H9 (cell line): ENCODE measurements at regions not wholly inside any gene's neighbourhood (a gene's known extent, or its start where the extent isn't known, plus 50 kb on each side); places are given as distances from the start of the nearest gene placed in this dataset.

ENCODE experiments used
- DNase-seq: peaks from one replicate; pipeline ENCODE4 v3.0.0-alpha.2; 2017
- H2AFZ ChIP-seq: one replicate; pipeline ENCODE4 v1.6.1; 2013; ENCODE audit warnings: mild to moderate bottlenecking, low read length, control low read depth, moderate library complexity
- H2AK5ac ChIP-seq: 2 replicates; pipeline ENCODE4 v1.6.1; 2013; ENCODE audit warnings: low read length, control low read depth, mixed read lengths; ENCODE audit not compliant: insufficient read length
- H2BK120ac ChIP-seq: one replicate; pipeline ENCODE4 v1.6.1; 2013; ENCODE audit warnings: low read depth, mild to moderate bottlenecking, low read length, control low read depth, inconsistent platforms; ENCODE audit not compliant: poor library complexity, severe bottlenecking
- H2BK12ac ChIP-seq: 2 replicates; pipeline ENCODE4 v1.6.1; 2013; ENCODE audit warnings: low read length, control low read depth, mixed read lengths, low read depth; ENCODE audit not compliant: insufficient read length
- H2BK15ac ChIP-seq: 2 replicates; pipeline ENCODE4 v1.6.1; 2013; ENCODE audit warnings: low read depth, low read length, control low read depth
- H2BK20ac ChIP-seq: one replicate; pipeline ENCODE4 v1.6.1; 2013; ENCODE audit warnings: low read depth, mild to moderate bottlenecking, low read length, control low read depth, inconsistent platforms; ENCODE audit not compliant: poor library complexity, severe bottlenecking
- H2BK5ac ChIP-seq: 2 replicates; pipeline ENCODE4 v1.6.1; 2013; ENCODE audit warnings: low read length, control low read depth, mixed read lengths; ENCODE audit not compliant: insufficient read length
- H3K14ac ChIP-seq: 2 replicates; pipeline ENCODE4 v1.6.1; 2013; ENCODE audit warnings: low read length, control low read depth; ENCODE audit not compliant: insufficient read depth
- H3K18ac ChIP-seq: 2 replicates; pipeline ENCODE4 v1.6.1; 2013; ENCODE audit warnings: low read depth, mild to moderate bottlenecking, mixed read lengths, low read length, control low read depth; ENCODE audit not compliant: insufficient read length
- H3K23ac ChIP-seq: 2 replicates; pipeline ENCODE4 v1.6.1; 2013; ENCODE audit warnings: low read length, control low read depth, mixed read lengths, low read depth; ENCODE audit not compliant: insufficient read length
- H3K23me2 ChIP-seq: 2 replicates; pipeline ENCODE4 v1.6.1; 2013; ENCODE audit warnings: low read depth, mild to moderate bottlenecking, mixed read lengths, low read length, control low read depth; ENCODE audit not compliant: insufficient read length, poor library complexity, severe bottlenecking
- H3K27ac ChIP-seq: 2 replicates; pipeline ENCODE4 v1.5.1; 2013; ENCODE audit warnings: low read length, control low read depth, mixed read lengths, low read depth; ENCODE audit not compliant: insufficient read length
- H3K27me3 ChIP-seq: 2 replicates; pipeline ENCODE4 v1.6.1; 2013; ENCODE audit warnings: low read length, control low read depth, inconsistent platforms; ENCODE audit not compliant: insufficient read depth
- H3K4ac ChIP-seq: 2 replicates; pipeline ENCODE4 v1.6.1; 2013; ENCODE audit warnings: low read depth, mild to moderate bottlenecking, control low read depth, inconsistent platforms, low read length, moderate library complexity
- H3K4me1 ChIP-seq: 2 replicates; pipeline ENCODE4 v1.6.1; 2013; ENCODE audit warnings: low read length, control low read depth, inconsistent platforms; ENCODE audit not compliant: insufficient read depth
- H3K4me2 ChIP-seq: 2 replicates; pipeline ENCODE4 v1.6.1; 2013; ENCODE audit warnings: low read length, control low read depth, mixed read lengths; ENCODE audit not compliant: insufficient read length, insufficient read depth
- H3K56ac ChIP-seq: 2 replicates; pipeline ENCODE4 v1.6.1; 2013; ENCODE audit warnings: low read depth, mild to moderate bottlenecking, mixed read lengths, low read length, control low read depth; ENCODE audit not compliant: insufficient read length
- H3K79me1 ChIP-seq: 2 replicates; pipeline ENCODE4 v1.6.1; 2013; ENCODE audit warnings: low read depth, mild to moderate bottlenecking, moderate library complexity, low read length, control low read depth, inconsistent platforms; ENCODE audit not compliant: insufficient read depth, poor library complexity, severe bottlenecking
- H3K79me2 ChIP-seq: 2 replicates; pipeline ENCODE4 v1.6.1; 2013; ENCODE audit warnings: low read length, control low read depth, inconsistent platforms; ENCODE audit not compliant: insufficient read depth
- H3K9ac ChIP-seq: 2 replicates; pipeline ENCODE4 v1.6.1; 2013; ENCODE audit warnings: low read length, control low read depth, mixed read lengths; ENCODE audit not compliant: insufficient read length; ENCODE audit errors: extremely low read depth
- H3K9me3 ChIP-seq: one replicate; pipeline ENCODE4 v1.6.1; 2013; ENCODE audit warnings: low read depth, low read length, inconsistent platforms; ENCODE audit not compliant: control insufficient read depth
- H3T11ph ChIP-seq: one replicate; pipeline ENCODE4 v1.6.1; 2013; ENCODE audit warnings: mild to moderate bottlenecking, low read length, control low read depth, inconsistent platforms
- H4K20me1 ChIP-seq: one replicate; pipeline ENCODE4 v1.6.1; 2013; ENCODE audit not compliant: control insufficient read depth, insufficient read length, insufficient read depth
- H4K5ac ChIP-seq: 2 replicates; pipeline ENCODE4 v1.6.1; 2013; ENCODE audit warnings: low read depth, mild to moderate bottlenecking, mixed read lengths, low read length, control low read depth; ENCODE audit not compliant: insufficient read length
- H4K8ac ChIP-seq: replicated peaks from 2 replicates; pipeline ENCODE4 v1.6.1; 2013; ENCODE audit warnings: low read length, control low read depth, mixed read lengths, low read depth; ENCODE audit not compliant: insufficient read length
- H4K91ac ChIP-seq: 2 replicates; pipeline ENCODE4 v1.6.1; 2013; ENCODE audit warnings: low read depth, mild to moderate bottlenecking, moderate library complexity, mixed read lengths, low read length, control low read depth; ENCODE audit not compliant: insufficient read length
- H3K27ac Mint-ChIP-seq, 3 experiments: 2 replicates in 2 of 3; 3 replicates in 1 of 3; pipeline ENCODE4 v1.8.0; 2020 to 2021; ENCODE audit warnings: mixed read lengths in 3 of 3, mild to moderate bottlenecking in 1 of 3, moderate library complexity in 1 of 3
- H3K27me3 Mint-ChIP-seq: 2 replicates; pipeline ENCODE4 v1.8.0; 2021; ENCODE audit warnings: low read depth, mild to moderate bottlenecking, moderate library complexity, mixed read lengths
- H3K36me3 Mint-ChIP-seq, 3 experiments: 2 replicates in 2 of 3; 3 replicates in 1 of 3; pipeline ENCODE4 v1.8.0; 2020 to 2021; ENCODE audit warnings: low read depth in 3 of 3, mixed read lengths in 3 of 3; ENCODE audit not compliant: insufficient read depth in 1 of 3
- H3K4me1 Mint-ChIP-seq, 2 experiments: 2 replicates each; pipeline ENCODE4 v1.8.0; 2020; ENCODE audit warnings: mixed read lengths in 2 of 2
- H3K4me3 Mint-ChIP-seq, 2 experiments: 2 replicates in 1 of 2; 3 replicates in 1 of 2; pipeline ENCODE4 v1.8.0; 2020 to 2021; ENCODE audit warnings: mild to moderate bottlenecking in 2 of 2, mixed read lengths in 2 of 2, moderate library complexity in 1 of 2
- H3K9me3 Mint-ChIP-seq, 2 experiments: 2 replicates in 1 of 2; 3 replicates in 1 of 2; pipeline ENCODE4 v1.8.0; 2020; ENCODE audit warnings: mild to moderate bottlenecking in 2 of 2, mixed read lengths in 2 of 2, moderate library complexity in 1 of 2
- CTCF ChIP-seq: fragments of 200-600 bp; sonication (generic); conservative IDR thresholded peaks from 3 replicates; pipeline ENCODE4 v1.8.0; 2021; ENCODE audit warnings: antibody characterized with exemption, mild to moderate bottlenecking
- WGBS: extraction: QIAGEN DNeasy Blood & Tissue Kit; methylation state at CpG from one replicate; pipeline ENCODE4 v1.1.7; 2013; ENCODE audit warnings: missing lambda C conversion rate, low lambda C conversion rate, mixed read lengths; ENCODE audit not compliant: insufficient read length; ENCODE audit errors: extremely low coverage; 5-methylcytosine and 5-hydroxymethylcytosine counted together

GRCh38 chr11:11046781-11047180 is 188.9 kb upstream of the ZBED5 start:
- Histone ChIP-seq H3K4ac (no peak overlapping the region), H2AFZ (no peak overlapping the region), H2BK5ac (no peak overlapping the region), H4K20me1 (no peaks in the 10 kb centered on the region), H2BK12ac (no peak overlapping the region), H3K9ac (no peak overlapping the region), H3K79me1 (no peaks in the 10 kb centered on the region), H4K8ac (no peak overlapping the region), H2AK5ac (no peak overlapping the region), H3T11ph (no peak overlapping the region), H3K4me1 (no peaks in the 10 kb centered on the region), H3K23ac (no peak overlapping the region), H4K5ac (no peak overlapping the region), H3K14ac (no peak overlapping the region), H3K4me2 (no peak overlapping the region), H3K23me2 (no peaks in the 10 kb centered on the region), H3K27ac (no peak overlapping the region), H3K27me3 (no peaks in the 10 kb centered on the region), H2BK120ac (no peak overlapping the region), H3K9me3 (no peaks in the 10 kb centered on the region), H2BK20ac (no peak overlapping the region), H4K91ac (no peak overlapping the region), H3K79me2 (no peaks in the 10 kb centered on the region), H3K18ac (no peak overlapping the region), H2BK15ac (no peak overlapping the region), H3K56ac (no peak overlapping the region)
- H3K4me1 Mint-ChIP-seq: peaks cover 4% of the 10 kb centered on the region in 2 experiments; a peak in 3 of 4 replicates
- DNase-seq: no peak
- no peaks in the 10 kb centered on the region; the same call in 1 of the 2 replicates for H3K27me3 Mint-ChIP-seq
- no peaks in the 10 kb centered on the region for H3K36me3 Mint-ChIP-seq
- no peak overlapping the region; a peak in 1 of 5 replicates for H3K4me3 Mint-ChIP-seq
- no CpG with 5 or more reads among the region's 4 CpGs for WGBS
- TF ChIP-seq CTCF: no peak
- H3K9me3 Mint-ChIP-seq: peaks cover 0 to 5% of the 10 kb centered on the region in 2 experiments; a peak in 1 of 5 replicates
- H3K27ac Mint-ChIP-seq: no peak overlapping the region
